GM21528 (cell line): ENCODE measurements at regions not wholly inside any gene's neighbourhood (a gene's known extent, or its start where the extent isn't known, plus 50 kb on each side); places are given as distances from the start of the nearest gene placed in this dataset.
"Not testable (repeated sequence)": the region's sequence is repeated elsewhere in the genome, so short reads cannot be mapped to it uniquely, and the experiment has no call there.

ENCODE experiments used
- ATAC-seq: cut with Tn5 transposase; IDR thresholded peaks from one replicate; pipeline ENCODE4 v1.9.1; 2021; ENCODE audit warnings: mild to moderate bottlenecking, moderate library complexity; ENCODE audit not compliant: unreplicated experiment, low FRiP score

DNA sequence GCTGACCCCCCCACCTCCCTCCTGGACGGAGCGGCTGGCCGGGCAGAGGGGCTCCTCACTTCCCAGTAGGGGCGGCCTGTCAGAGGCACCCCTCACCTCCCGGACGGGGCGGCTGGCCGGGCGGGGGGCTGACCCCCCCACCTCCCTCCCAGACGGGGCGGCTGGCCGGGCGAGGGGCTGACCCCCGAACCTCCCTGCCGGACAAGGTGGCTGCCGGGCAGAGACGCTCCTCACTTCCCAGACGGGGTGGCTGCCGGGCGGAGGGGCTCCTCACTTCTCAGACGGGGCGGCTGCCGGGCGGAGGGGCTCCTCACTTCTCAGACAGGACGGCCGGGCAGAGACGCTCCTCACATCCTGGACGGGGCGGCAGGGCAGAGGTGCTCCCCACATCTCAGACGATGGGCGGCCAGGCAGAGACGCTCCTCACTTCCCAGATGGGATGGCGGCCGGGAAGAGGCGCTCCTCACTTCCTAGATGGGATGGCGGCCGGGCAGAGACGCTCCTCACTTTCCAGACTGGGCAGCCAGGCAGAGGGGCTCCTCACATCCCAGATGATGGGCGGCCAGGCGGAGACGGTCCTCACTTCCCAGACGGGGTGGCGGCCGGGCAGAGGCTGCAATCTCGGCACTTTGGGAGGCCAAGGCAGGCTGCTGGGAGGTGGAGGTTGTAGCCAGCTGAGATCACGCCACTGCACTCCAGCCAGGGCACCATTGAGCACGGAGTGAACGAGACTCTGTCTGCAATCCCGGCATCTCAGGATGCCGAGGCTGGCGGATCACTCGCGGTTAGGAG, 66.2 kb upstream of the PAPPA2 start:
- not testable (repeated sequence) for ATAC-seq

GRCh38 chr1:176391621-176392020, 71.4 kb upstream of the PAPPA2 start:
- ATAC-seq = no peak

- ATAC-seq = no peak
Measured at GRCh38 chr1:176384841-176385240, 78.1 kb upstream of the PAPPA2 start.

- ATAC-seq = no peak
Measured at GRCh38 chr1:176382163-176382562, 80.8 kb upstream of the PAPPA2 start.

DNA sequence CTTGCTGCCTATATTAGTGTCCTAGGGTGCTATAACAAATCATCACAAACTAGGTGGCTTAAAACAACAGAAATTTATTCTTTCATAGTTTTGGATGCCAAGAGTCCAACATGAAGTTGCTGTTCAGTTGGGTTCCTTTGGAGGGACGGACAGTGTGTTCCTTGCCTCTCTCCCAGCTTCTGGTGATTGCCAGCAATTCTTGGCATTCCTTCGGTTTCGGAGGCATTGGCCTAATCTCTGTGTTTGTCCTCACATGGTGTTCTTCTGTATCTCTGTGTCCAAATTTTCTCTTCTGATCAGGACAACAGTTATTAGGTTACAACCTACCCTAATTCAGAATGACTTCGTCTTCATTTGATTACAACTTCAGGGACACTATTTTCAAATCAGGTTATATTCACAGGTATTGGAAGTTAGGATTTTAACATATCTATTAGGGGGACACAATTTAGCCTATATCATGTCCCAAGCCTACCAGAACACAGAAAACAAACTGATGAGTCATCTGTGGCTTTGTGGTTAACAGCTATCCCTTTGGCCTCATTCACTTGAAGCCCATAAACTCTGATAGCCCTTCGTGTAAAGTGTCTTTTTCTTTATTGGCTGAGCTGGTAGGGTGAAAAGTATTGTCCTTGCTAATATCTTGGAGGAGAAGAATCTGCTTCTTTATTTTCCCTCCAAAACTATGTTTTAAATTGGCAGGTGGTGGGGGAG, 83.2 kb upstream of the PAPPA2 start:
- no peak for ATAC-seq

GRCh38 chr1:176374967-176375569, 87.9 kb upstream of the PAPPA2 start:
- peak; percentile 93 for ATAC-seq

GRCh38 chr1:176364236-176364905, 98.6 kb upstream of the PAPPA2 start:
- ATAC-seq = no peak

- not testable (repeated sequence) for ATAC-seq
Measured at GRCh38 chr1:176349135-176349715, 113.8 kb upstream of the PAPPA2 start.

- no peak for ATAC-seq
Measured at GRCh38 chr1:176341656-176342055, 121.3 kb upstream of the PAPPA2 start.

DNA sequence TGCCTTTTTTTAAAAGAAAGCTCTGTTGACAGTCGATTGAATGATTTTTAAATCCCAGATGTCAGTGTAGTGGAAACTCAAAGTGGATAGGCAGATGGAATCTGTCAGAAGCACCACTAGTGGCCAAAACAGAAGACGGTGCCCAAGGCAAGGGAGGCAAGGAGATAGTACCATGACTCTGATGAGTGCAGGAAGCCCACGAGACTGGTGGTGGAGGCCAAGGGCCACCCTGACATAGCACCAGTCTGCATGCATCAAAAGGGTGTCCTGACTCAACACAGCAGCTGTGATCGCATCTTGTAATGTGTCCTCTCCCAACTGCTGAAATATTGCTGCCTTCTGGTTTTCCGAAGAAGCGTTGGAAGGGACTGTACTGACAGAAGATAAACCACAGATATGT, 124.1 kb upstream of the PAPPA2 start:
- no peak for ATAC-seq

DNA sequence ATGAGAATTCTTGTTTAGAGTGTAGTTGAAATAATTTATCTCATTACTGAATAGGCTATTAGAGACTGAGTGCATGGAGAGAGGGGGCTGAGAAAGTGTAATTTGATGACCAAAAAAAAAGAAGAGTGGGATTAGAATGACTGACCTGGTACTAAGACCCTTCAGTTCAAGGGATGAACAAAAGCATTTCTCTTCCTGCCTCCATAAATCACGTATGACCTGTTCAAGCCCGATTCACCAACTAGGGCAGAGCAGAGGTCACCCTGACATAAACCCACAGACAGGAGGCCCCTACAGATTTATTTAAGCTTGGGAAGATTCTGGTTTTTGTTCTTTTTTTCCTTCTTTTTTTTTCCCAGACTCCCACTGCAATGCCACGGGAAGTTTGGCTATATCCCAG, 123.7 kb upstream of the COP1 start:
- ATAC-seq = no peak

DNA sequence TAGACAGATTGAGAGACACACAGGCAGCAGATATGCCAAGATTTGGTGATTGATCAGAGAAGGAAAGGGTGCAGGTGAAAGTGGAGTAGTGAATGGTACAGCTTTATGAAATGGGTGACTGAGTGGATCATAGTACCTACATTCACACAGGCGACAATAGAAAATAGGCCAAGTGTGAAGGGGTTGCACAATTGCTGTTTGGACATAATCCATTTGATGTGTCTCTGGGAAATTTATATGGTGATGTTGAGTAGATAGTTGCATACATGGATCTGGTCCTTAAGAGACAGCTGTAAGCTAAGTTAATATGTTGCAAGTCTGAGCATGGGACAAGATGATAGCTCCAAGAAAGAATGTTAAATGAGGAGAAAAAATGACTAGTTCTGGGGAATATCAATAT, 118.6 kb upstream of the COP1 start:
- ATAC-seq = no peak

GRCh38 chr1:176323472-176323871, 116.4 kb upstream of the COP1 start:
- no peak for ATAC-seq

GRCh38 chr1:176315519-176316220, 108.6 kb upstream of the COP1 start:
- ATAC-seq = no peak

GRCh38 chr1:176296602-176297001, 89.5 kb upstream of the COP1 start:
- ATAC-seq = not testable (repeated sequence)

- no peak for ATAC-seq
Measured at GRCh38 chr1:176285996-176286395, 78.9 kb upstream of the COP1 start.

- no peak for ATAC-seq
Measured at GRCh38 chr1:176271572-176271971, 64.5 kb upstream of the COP1 start.
